KMS-11 (cell line): ENCODE measurements at regions not wholly inside any gene's neighbourhood (a gene's known extent, or its start where the extent isn't known, plus 50 kb on each side); places are given as distances from the start of the nearest gene placed in this dataset.

Source experiments
- H2AFZ ChIP-seq: fragments of 200-600 bp; sonication (generic); 2 replicates; pipeline ENCODE4 v1.6.1; 2016; ENCODE audit warnings: antibody characterized with exemption, mixed run types, low read depth
- H3K27ac ChIP-seq: fragments of 200-600 bp; sonication (generic); 2 replicates; pipeline ENCODE4 v1.6.1; 2016; ENCODE audit warnings: mild to moderate bottlenecking, mixed run types
- H3K27me3 ChIP-seq: fragments of 200-600 bp; sonication (generic); 2 replicates; pipeline ENCODE4 v1.6.1; 2017; ENCODE audit warnings: mild to moderate bottlenecking, low read depth, mixed run types, moderate library complexity; ENCODE audit not compliant: insufficient read depth
- H3K36me3 ChIP-seq: fragments of 200-600 bp; sonication (generic); 2 replicates; pipeline ENCODE4 v1.6.1; 2017; ENCODE audit warnings: mild to moderate bottlenecking, mixed run types; ENCODE audit not compliant: insufficient read depth
- H3K4me1 ChIP-seq: fragments of 200-600 bp; sonication (generic); 2 replicates; pipeline ENCODE4 v1.6.1; 2016; ENCODE audit warnings: mild to moderate bottlenecking, low read depth, mixed run types; ENCODE audit not compliant: poor library complexity, severe bottlenecking
- H3K4me2 ChIP-seq: fragments of 200-600 bp; sonication (generic); 2 replicates; pipeline ENCODE4 v1.7.0; 2016; ENCODE audit warnings: mild to moderate bottlenecking, mixed run types
- H3K4me3 ChIP-seq: fragments of 200-600 bp; sonication (generic); IDR thresholded peaks from 2 replicates; pipeline ENCODE4 v1.6.1; 2017; ENCODE audit warnings: low read depth, low read length, mixed read lengths; ENCODE audit not compliant: insufficient read depth
- H3K79me2 ChIP-seq: fragments of 200-600 bp; sonication (generic); 2 replicates; pipeline ENCODE4 v1.6.1; 2016; ENCODE audit warnings: low read depth, mixed run types; ENCODE audit not compliant: insufficient read depth
- H3K9ac ChIP-seq: fragments of 200-600 bp; sonication (generic); 2 replicates; pipeline ENCODE4 v1.6.1; 2016; ENCODE audit warnings: mild to moderate bottlenecking, mixed run types
- H4K20me1 ChIP-seq: fragments of 200-600 bp; sonication (generic); 2 replicates; pipeline ENCODE4 v1.6.1; 2016; ENCODE audit warnings: mild to moderate bottlenecking, mixed run types; ENCODE audit not compliant: insufficient read depth
- TF ChIP-seq, protein P1 (sequence below): fragments of 200-600 bp; sonication (generic); conservative IDR thresholded peaks from 2 replicates; pipeline ENCODE4 v1.6.1; 2017; ENCODE audit warnings: low read depth, mild to moderate bottlenecking, antibody characterized with exemption, low read length, moderate library complexity, mixed read lengths

DNA sequence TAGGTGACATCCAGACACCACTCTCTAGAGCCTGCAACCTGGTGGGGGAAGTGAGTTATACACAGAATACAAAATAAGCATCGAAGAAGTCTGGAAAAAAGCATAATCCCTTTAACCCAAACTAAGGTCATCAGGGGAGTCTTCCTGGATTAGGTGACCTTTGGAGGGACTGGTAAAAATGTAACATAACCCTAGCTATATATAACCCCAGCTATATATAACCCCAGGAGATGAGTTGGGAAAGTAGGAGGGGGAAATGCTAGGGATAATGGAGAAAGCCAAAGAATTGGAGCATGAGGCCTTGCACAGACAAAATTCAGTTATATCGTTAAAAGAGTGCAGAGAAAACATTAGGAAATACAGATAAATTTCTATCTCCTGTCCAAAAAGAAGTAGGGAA, 164.8 kb downstream of the QRSL1 start:
- Histone ChIP-seq H3K79me2 (no peaks in the 10 kb centered on the region), H3K9ac (no peak overlapping the region), H3K36me3 (no peaks in the 10 kb centered on the region), H3K4me3 (no peak overlapping the region), H3K27me3 (no peaks in the 10 kb centered on the region), H4K20me1 (no peaks in the 10 kb centered on the region), H3K27ac (no peak overlapping the region), H3K4me2 (no peak overlapping the region), H3K4me1 (peaks cover 26% of the 10 kb centered on the region), H2AFZ (no peak overlapping the region)
- TF ChIP-seq, protein P1, sequence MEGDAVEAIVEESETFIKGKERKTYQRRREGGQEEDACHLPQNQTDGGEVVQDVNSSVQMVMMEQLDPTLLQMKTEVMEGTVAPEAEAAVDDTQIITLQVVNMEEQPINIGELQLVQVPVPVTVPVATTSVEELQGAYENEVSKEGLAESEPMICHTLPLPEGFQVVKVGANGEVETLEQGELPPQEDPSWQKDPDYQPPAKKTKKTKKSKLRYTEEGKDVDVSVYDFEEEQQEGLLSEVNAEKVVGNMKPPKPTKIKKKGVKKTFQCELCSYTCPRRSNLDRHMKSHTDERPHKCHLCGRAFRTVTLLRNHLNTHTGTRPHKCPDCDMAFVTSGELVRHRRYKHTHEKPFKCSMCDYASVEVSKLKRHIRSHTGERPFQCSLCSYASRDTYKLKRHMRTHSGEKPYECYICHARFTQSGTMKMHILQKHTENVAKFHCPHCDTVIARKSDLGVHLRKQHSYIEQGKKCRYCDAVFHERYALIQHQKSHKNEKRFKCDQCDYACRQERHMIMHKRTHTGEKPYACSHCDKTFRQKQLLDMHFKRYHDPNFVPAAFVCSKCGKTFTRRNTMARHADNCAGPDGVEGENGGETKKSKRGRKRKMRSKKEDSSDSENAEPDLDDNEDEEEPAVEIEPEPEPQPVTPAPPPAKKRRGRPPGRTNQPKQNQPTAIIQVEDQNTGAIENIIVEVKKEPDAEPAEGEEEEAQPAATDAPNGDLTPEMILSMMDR: no peak

DNA sequence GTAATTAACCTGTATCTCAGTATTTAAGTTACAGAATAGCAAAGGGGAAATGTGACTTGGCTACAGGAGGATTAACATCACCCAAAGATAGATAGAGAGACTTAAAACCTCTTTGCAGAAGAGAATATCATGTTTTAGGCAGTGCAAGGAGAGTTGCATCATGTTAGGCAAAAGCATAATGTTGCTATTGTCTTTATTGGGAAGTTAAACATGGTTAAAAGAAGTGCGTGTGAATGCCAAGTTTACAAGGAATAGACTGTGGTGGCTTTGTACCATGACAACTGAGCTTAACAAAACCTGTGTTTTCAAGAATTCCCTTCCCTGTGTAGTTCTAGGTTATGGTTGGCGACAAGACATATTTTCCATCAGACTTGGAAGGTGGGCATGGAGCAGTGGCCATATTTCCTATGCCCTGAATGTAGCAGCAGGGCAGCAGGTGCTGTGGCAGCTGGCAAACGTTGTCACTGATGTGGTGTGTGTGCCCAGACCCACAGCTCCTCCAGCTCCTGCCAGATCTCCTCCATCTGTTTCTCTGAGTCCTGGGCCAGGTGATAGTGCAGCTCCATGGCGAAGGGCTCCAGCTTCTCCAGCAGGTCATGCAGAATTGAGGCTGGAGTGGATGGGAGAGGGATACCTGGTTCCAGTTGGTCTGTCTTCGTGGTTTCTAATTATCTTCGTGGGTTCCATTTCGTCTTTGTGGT, 163.3 kb downstream of the QRSL1 start:
- no peaks in the 10 kb centered on the region for H3K27me3 ChIP-seq
- no peak overlapping the region for H3K4me3 ChIP-seq
- TF ChIP-seq, protein P1: no peak
- peaks cover 16% of the 10 kb centered on the region for H3K4me1 ChIP-seq
- no peak overlapping the region for H3K9ac ChIP-seq
- H3K27ac ChIP-seq: no peak overlapping the region
- H4K20me1 ChIP-seq: no peaks in the 10 kb centered on the region
- H3K36me3 ChIP-seq: no peaks in the 10 kb centered on the region
- H3K4me2 ChIP-seq: no peak overlapping the region
- no peak overlapping the region for H2AFZ ChIP-seq
- no peaks in the 10 kb centered on the region for H3K79me2 ChIP-seq

DNA sequence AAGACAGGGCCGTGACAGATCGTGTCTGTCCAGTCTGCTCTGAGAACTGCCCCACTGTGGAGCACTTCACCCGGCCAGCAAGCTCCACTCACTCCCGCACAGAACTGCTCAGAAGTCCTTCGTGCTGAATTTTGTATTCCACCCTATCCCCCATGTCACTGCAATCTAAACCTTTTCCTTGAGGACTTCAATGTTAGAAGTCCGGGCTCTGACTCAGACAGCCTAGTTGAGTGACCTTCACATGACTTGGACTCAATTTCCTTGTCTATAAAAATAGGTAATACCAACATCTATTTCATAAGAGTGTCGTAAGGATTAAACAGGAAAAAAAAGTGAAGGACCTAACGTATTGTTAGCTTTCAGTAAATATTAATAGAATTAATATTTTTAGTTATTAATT, 161.6 kb downstream of the QRSL1 start:
- no peak overlapping the region for H3K4me3 ChIP-seq

DNA sequence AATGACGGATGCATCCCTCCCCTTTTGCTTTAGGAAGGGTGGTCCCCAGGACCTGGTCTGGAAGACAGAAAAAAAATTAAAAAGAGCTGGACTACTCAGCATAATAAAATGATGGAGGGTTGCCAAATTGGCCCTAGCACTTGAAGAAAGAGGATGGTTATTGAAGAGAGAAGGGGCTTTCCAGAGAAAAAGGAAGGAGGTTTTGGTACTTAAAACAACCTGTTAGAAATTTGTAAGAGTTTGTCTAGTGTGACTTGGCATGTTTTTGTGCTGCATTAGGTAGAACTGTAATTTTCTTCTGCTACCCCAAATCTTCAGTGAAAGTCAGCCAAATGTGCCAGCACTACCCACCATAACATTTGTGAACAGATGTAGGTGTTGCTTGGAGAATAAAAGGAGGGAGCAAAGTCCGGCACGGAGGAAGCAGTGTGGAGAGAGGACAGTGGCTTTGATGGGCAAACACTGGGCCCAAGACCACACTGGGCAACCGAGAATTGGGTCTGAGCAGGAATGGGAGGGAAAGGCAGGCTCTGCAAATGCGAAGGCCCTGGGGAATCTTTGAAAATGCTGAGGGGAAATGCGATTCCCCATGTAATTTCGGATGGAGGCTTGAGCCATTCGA, 160.9 kb downstream of the QRSL1 start:
- no peak overlapping the region for H3K4me3 ChIP-seq
- no peak overlapping the region for H3K9ac ChIP-seq
- H3K27me3 ChIP-seq: no peaks in the 10 kb centered on the region
- H3K79me2 ChIP-seq: no peaks in the 10 kb centered on the region
- H4K20me1 ChIP-seq: no peaks in the 10 kb centered on the region
- H3K4me1 ChIP-seq: peaks cover 16% of the 10 kb centered on the region
- TF ChIP-seq, protein P1: no peak
- peak overlapping the region; percentile 28; the same call in 1 of the 2 replicates for H3K27ac ChIP-seq
- H2AFZ ChIP-seq: peak overlapping the region; percentile 30; the same call in 1 of the 2 replicates
- peak overlapping the region; percentile 27; the same call in 1 of the 2 replicates for H3K4me2 ChIP-seq
- H3K36me3 ChIP-seq: no peaks in the 10 kb centered on the region

More for the DNA sequence above, 161.6 kb downstream of the QRSL1 start:
- TF ChIP-seq, protein P1: no peak
- Histone ChIP-seq H3K4me1 (peaks cover 16% of the 10 kb centered on the region), H4K20me1 (no peaks in the 10 kb centered on the region), H3K4me2 (peak overlapping the region; percentile 27; the same call in 1 of the 2 replicates), H3K36me3 (no peaks in the 10 kb centered on the region), H3K9ac (no peak overlapping the region), H3K27me3 (no peaks in the 10 kb centered on the region), H2AFZ (peak overlapping the region; percentile 30; the same call in 1 of the 2 replicates), H3K27ac (no peak overlapping the region), H3K79me2 (no peaks in the 10 kb centered on the region)
